DND-41 (cell line): ENCODE measurements at regions not wholly inside any gene's neighbourhood (a gene's known extent, or its start where the extent isn't known, plus 50 kb on each side); places are given as distances from the start of the nearest gene placed in this dataset.

Source experiments
- CTCF ChIP-seq: IDR thresholded peaks from 2 replicates; pipeline ENCODE4 v1.5.1; 2012; ENCODE audit warnings: borderline replicate concordance, low read length, moderate library complexity, mild to moderate bottlenecking; ENCODE audit not compliant: poor library complexity, severe bottlenecking; ENCODE audit errors: extremely low read depth
- EZH2 ChIP-seq: IDR thresholded peaks from 3 replicates; pipeline ENCODE4 v1.6.1; 2012; ENCODE audit warnings: borderline replicate concordance, low read depth, mild to moderate bottlenecking, moderate library complexity, low read length, inconsistent platforms; ENCODE audit not compliant: severe bottlenecking

- TF ChIP-seq CTCF (no peak), EZH2 (no peak)
These were observed 117.8 kb upstream of the NOCT start for GRCh38 chr4:138897811-138898226.
